ENCODE measurements at regions not wholly inside any gene's neighbourhood (a gene's known extent, or its start where the extent isn't known, plus 50 kb on each side); places are given as distances from the start of the nearest gene placed in this dataset.

- Histone ChIP-seq H2AFZ (ENCODE audit: low read depth, low read length) (no peak overlapping the region), H3K4me1 (ENCODE audit: control insufficient read depth, extremely low read depth, insufficient read depth, low read length) (no peaks in the 10 kb centered on the region), H3K79me2 (ENCODE audit: control insufficient read depth, insufficient read depth, low read length) (no peaks in the 10 kb centered on the region), H3K36me3 (ENCODE audit: control insufficient read depth in 2 of 2, extremely low read depth in 1 of 2, insufficient read depth in 2 of 2, low read length in 2 of 2) (no peaks in the 10 kb centered on the region), H4K20me1 (replicated peaks; ENCODE audit: control insufficient read depth, extremely low read depth, insufficient read depth, low read length) (no peaks in the 10 kb centered on the region), H3K4me3 (replicated peaks in 1 of 3; ENCODE audit: insufficient read depth in 1 of 3, low read depth in 1 of 3, low read length in 3 of 3) (no peak overlapping the region), H3K27ac (ENCODE audit: insufficient read depth, low read depth, low read length) (no peak overlapping the region), H3K27me3 (ENCODE audit: control insufficient read depth in 2 of 2, insufficient read depth in 2 of 2, low read length in 2 of 2) (no peaks in the 10 kb centered on the region), H3K9me3 (replicated peaks; ENCODE audit: control insufficient read depth, insufficient read depth, low read length) (peaks cover 1% of the 10 kb centered on the region), H3K9ac (replicated peaks; ENCODE audit: extremely low read depth, insufficient read depth, low read length) (no peak overlapping the region), H3K9me1 (replicated peaks; ENCODE audit: control insufficient read depth, extremely low read depth, insufficient read depth, low read length) (no peaks in the 10 kb centered on the region), H3K4me2 (ENCODE audit: insufficient read depth, low read length) (no peak overlapping the region)
- TF ChIP-seq CTCF (IDR thresholded peaks at IDR 0.05; ENCODE audit: extremely low read depth in 1 of 2, insufficient read depth in 1 of 2, low read depth in 1 of 2, low read length in 2 of 2) (no peak), EZH2 (IDR thresholded peaks at IDR 0.05; ENCODE audit: borderline replicate concordance, low read depth, low read length, severe bottlenecking) (no peak), POLR2A (IDR thresholded peaks at IDR 0.05; ENCODE audit: low read depth, low read length) (no peak), MYC (IDR thresholded peaks at IDR 0.05; ENCODE audit: low read depth, low read length) (no peak), FOS (IDR thresholded peaks at IDR 0.05; ENCODE audit: borderline replicate concordance, insufficient read depth, low read length) (no peak), GATA2 (IDR thresholded peaks at IDR 0.05; ENCODE audit: insufficient read depth, insufficient read length, low read depth, low read length) (no peak), JUN (IDR thresholded peaks at IDR 0.05; ENCODE audit: borderline replicate concordance, insufficient read depth, insufficient read length, low read depth) (no peak), MAX (IDR thresholded peaks at IDR 0.05; ENCODE audit: insufficient read depth, insufficient read length) (no peak), POLR2AphosphoS5 (IDR thresholded peaks at IDR 0.05; ENCODE audit: insufficient read depth, low read depth, low read length) (no peak)
- CTCF ChIA-PET: no interaction called here
- dilution Hi-C loops (cut with MboI; ENCODE audit: extremely low pct_ligation_motif_present, low sequenced_read_pairs): no loop called here
- DNase-seq (ENCODE audit: low read depth, low spot score) (no peak), FAIRE-seq (no peak)
- intact Hi-C loops (cut with micrococcal nuclease): no loop called here
- POLR2A ChIA-PET: no interaction called here
- no TSS peak for BruUV-seq (replicated peaks)
These were observed 195.1 kb downstream of the SI start for GRCh38 chr3:164883171-164883570.

All from endothelial cell of umbilical vein (primary cell).